IMR-90 (cell line): ENCODE measurements at regions not wholly inside any gene's neighbourhood (a gene's known extent, or its start where the extent isn't known, plus 50 kb on each side); places are given as distances from the start of the nearest gene placed in this dataset.

Experiments
- ATAC-seq: fragments of 200-7000 bp; cut with Tn5 transposase; 2 replicates; pipeline ENCODE4 v1.9.1; 2020; ENCODE audit warnings: low read depth, mild to moderate bottlenecking, moderate library complexity
- BruUV-seq: library from RNA; stranded (reverse); fragments of 400-500 nt; replicated peaks from 2 replicates; lab custom pipeline; 2021; lab: Mats Ljungman, UMichigan
- CTCF ChIA-PET: fragments of 300-600 bp; formaldehyde crosslinking; extraction: SDS; loops from one replicate; lab custom pipeline; 2021; ENCODE audit warnings: antibody characterized with exemption; lab: Yijun Ruan, JAX
- POLR2A ChIA-PET: fragments of 300-600 bp; sonication (Branson Sonifier 250); formaldehyde crosslinking; loops from one replicate; lab custom pipeline; 2022; ENCODE audit warnings: antibody characterized with exemption; ENCODE audit not compliant: unreplicated experiment; lab: Charles Lee
- DNase-seq: peaks from one replicate; pipeline ENCODE4 v3.0.0; 2013
- H2AFZ ChIP-seq: replicated peaks from 2 replicates; pipeline ENCODE3; 2013; ENCODE audit warnings: low read length, mild to moderate bottlenecking; ENCODE audit not compliant: poor library complexity
- H2AK5ac ChIP-seq: 2 replicates; pipeline ENCODE4 v1.6.1; 2013; ENCODE audit warnings: low read depth, low read length, inconsistent platforms
- H2AK9ac ChIP-seq: replicated peaks from 2 replicates; pipeline ENCODE3; 2013; ENCODE audit warnings: mild to moderate bottlenecking, low read depth, low read length, moderate library complexity; ENCODE audit not compliant: poor library complexity
- H2BK120ac ChIP-seq: 2 replicates; pipeline ENCODE4 v1.6.1; 2013; ENCODE audit warnings: low read depth, low read length, inconsistent platforms
- H2BK15ac ChIP-seq: 3 replicates; pipeline ENCODE4 v1.6.1; 2013; ENCODE audit warnings: low read depth, low read length, inconsistent platforms
- H2BK20ac ChIP-seq: 2 replicates; pipeline ENCODE4 v1.6.1; 2013; ENCODE audit warnings: low read depth, mild to moderate bottlenecking, inconsistent platforms, low read length, moderate library complexity
- H2BK5ac ChIP-seq: 2 replicates; pipeline ENCODE4 v1.6.1; 2013; ENCODE audit warnings: mild to moderate bottlenecking, low read depth, low read length, inconsistent platforms; ENCODE audit not compliant: poor library complexity, severe bottlenecking
- H3K14ac ChIP-seq: replicated peaks from 2 replicates; pipeline ENCODE4 v1.6.1; 2013; ENCODE audit warnings: low read depth, low read length, inconsistent platforms
- H3K18ac ChIP-seq: 2 replicates; pipeline ENCODE4 v1.6.1; 2013; ENCODE audit warnings: low read depth, low read length, control low read depth
- H3K23ac ChIP-seq: 2 replicates; pipeline ENCODE4 v1.6.1; 2013; ENCODE audit warnings: low read depth, low read length, inconsistent platforms
- H3K27ac ChIP-seq: 2 replicates; pipeline ENCODE4 v1.5.1; 2013; ENCODE audit warnings: mild to moderate bottlenecking, control low read depth, low read length; ENCODE audit not compliant: insufficient read depth
- H3K27me3 ChIP-seq: 2 replicates; pipeline ENCODE4 v1.6.1; 2013; ENCODE audit warnings: low read length; ENCODE audit not compliant: control insufficient read depth, insufficient read depth
- H3K36me3 ChIP-seq: 2 replicates; pipeline ENCODE4 v1.6.1; 2013; ENCODE audit warnings: low read length, mixed read lengths; ENCODE audit not compliant: control insufficient read depth, insufficient read depth
- H3K4ac ChIP-seq: 2 replicates; pipeline ENCODE4 v1.6.1; 2013; ENCODE audit warnings: low read depth, low read length, inconsistent platforms
- H3K4me1 ChIP-seq: 2 replicates; pipeline ENCODE4 v1.6.1; 2013; ENCODE audit warnings: low read length, mixed read lengths; ENCODE audit not compliant: control insufficient read depth, insufficient read depth
- H3K4me2 ChIP-seq: 2 replicates; pipeline ENCODE4 v1.6.1; 2013; ENCODE audit warnings: low read depth, mild to moderate bottlenecking, control low read depth, low read length, moderate library complexity
- H3K4me3 ChIP-seq: 2 replicates; pipeline ENCODE4 v1.5.1; 2013; ENCODE audit warnings: low read depth, mild to moderate bottlenecking, control low read depth, low read length, moderate library complexity; ENCODE audit not compliant: insufficient read depth
- H3K56ac ChIP-seq: 2 replicates; pipeline ENCODE4 v1.6.1; 2013; ENCODE audit warnings: low read length, inconsistent platforms; ENCODE audit not compliant: insufficient read depth; ENCODE audit errors: extremely low read depth
- H3K79me1 ChIP-seq, 2 experiments: 2 replicates each; pipeline ENCODE4 v1.6.1; 2013; ENCODE audit warnings: low read length in 2 of 2, inconsistent platforms in 1 of 2, low read depth in 1 of 2
- H3K9ac ChIP-seq: 2 replicates; pipeline ENCODE4 v1.6.1; 2013; ENCODE audit warnings: low read depth, low read length, control low read depth
- H3K9me1 ChIP-seq: 2 replicates; pipeline ENCODE4 v1.6.1; 2013; ENCODE audit warnings: low read length, inconsistent platforms; ENCODE audit not compliant: insufficient read depth
- H3K9me3 ChIP-seq: 2 replicates; pipeline ENCODE4 v1.6.1; 2013; ENCODE audit warnings: low read length; ENCODE audit not compliant: control insufficient read depth, insufficient read depth
- H4K20me1 ChIP-seq: 2 replicates; pipeline ENCODE4 v1.6.1; 2013; ENCODE audit warnings: low read length, inconsistent platforms; ENCODE audit not compliant: insufficient read depth
- H4K5ac ChIP-seq: 2 replicates; pipeline ENCODE4 v1.6.1; 2013; ENCODE audit warnings: mild to moderate bottlenecking, low read depth, low read length, control low read depth
- H4K8ac ChIP-seq, 2 experiments: 2 replicates each; pipeline ENCODE4 v1.6.1; 2013; ENCODE audit warnings: low read depth in 2 of 2, low read length in 2 of 2, control low read depth in 1 of 2, inconsistent platforms in 1 of 2
- H4K91ac ChIP-seq: 2 replicates; pipeline ENCODE4 v1.6.1; 2013; ENCODE audit warnings: low read depth, low read length, inconsistent platforms; ENCODE audit not compliant: insufficient read depth
- BHLHE40 ChIP-seq: fragments of 150-350 bp; IDR thresholded peaks from 2 replicates; pipeline ENCODE4 v1.6.1; 2016; ENCODE audit warnings: mild to moderate bottlenecking, low read depth, low read length
- CEBPB ChIP-seq: IDR thresholded peaks from 2 replicates; pipeline ENCODE4 v1.6.1; 2012; ENCODE audit warnings: low read depth, low read length, improper control_type of control experiment
- CHD1 ChIP-seq: IDR thresholded peaks from 2 replicates; pipeline ENCODE4 v1.6.1; 2012; ENCODE audit warnings: low read depth, low read length, improper control_type of control experiment
- FOS ChIP-seq: fragments of 150-350 bp; IDR thresholded peaks from 2 replicates; pipeline ENCODE4 v1.6.1; 2016; ENCODE audit warnings: low read depth, low read length
- MAFK ChIP-seq: IDR thresholded peaks from 2 replicates; pipeline ENCODE4 v1.6.1; 2012; ENCODE audit warnings: low read depth, low read length, improper control_type of control experiment
- MAZ ChIP-seq: IDR thresholded peaks from 2 replicates; pipeline ENCODE4 v1.6.1; 2012; ENCODE audit warnings: low read depth, mild to moderate bottlenecking, low read length, improper control_type of control experiment, moderate library complexity, borderline replicate concordance
- MXI1 ChIP-seq: IDR thresholded peaks from 2 replicates; pipeline ENCODE4 v1.6.1; 2012; ENCODE audit warnings: low read depth, mild to moderate bottlenecking, low read length, moderate library complexity, borderline replicate concordance
- NFE2L2 ChIP-seq: fragments of 150-350 bp; IDR thresholded peaks from 2 replicates; pipeline ENCODE4 v1.6.1; 2016; ENCODE audit warnings: low read depth, mild to moderate bottlenecking, low read length
- POLR2A ChIP-seq: IDR thresholded peaks from 2 replicates; pipeline ENCODE4 v1.6.1; 2012; ENCODE audit warnings: mild to moderate bottlenecking, low read depth, low read length
- RAD21 ChIP-seq: IDR thresholded peaks from 2 replicates; pipeline ENCODE4 v1.6.1; 2012; ENCODE audit warnings: low read length, improper control_type of control experiment
- RCOR1 ChIP-seq: IDR thresholded peaks from 2 replicates; pipeline ENCODE4 v1.6.1; 2012; ENCODE audit warnings: mild to moderate bottlenecking, low read length, improper control_type of control experiment; ENCODE audit not compliant: insufficient replicate concordance
- RFX5 ChIP-seq: IDR thresholded peaks from 2 replicates; pipeline ENCODE4 v1.8.0; 2012; ENCODE audit warnings: low read depth, mild to moderate bottlenecking, low read length, moderate library complexity
- SMC3 ChIP-seq: fragments of 150-350 bp; IDR thresholded peaks from 2 replicates; pipeline ENCODE4 v1.6.1; 2016; ENCODE audit warnings: low read depth, mild to moderate bottlenecking, antibody characterized with exemption, low read length, moderate library complexity
- WGBS, 2 experiments: methylation state at CpG; one replicate each; pipeline versions ENCODE4 v1.1.5 to v1.1.7; 2013; ENCODE audit warnings: missing lambda C conversion rate in 2 of 2; ENCODE audit not compliant: insufficient read length in 1 of 2; ENCODE audit errors: extremely low coverage in 2 of 2; 5-methylcytosine and 5-hydroxymethylcytosine counted together
- dilution Hi-C: fragments of 300-500 bp; cut with HindIII; formaldehyde crosslinking; loops from one replicate; pipeline ENCODE4 v1.14.3; 2018; ENCODE audit warnings: low sequenced_read_pairs; ENCODE audit not compliant: unreplicated experiment
- in situ Hi-C: fragments of 300-500 bp; cut with MboI; formaldehyde crosslinking; loops from 3 replicates; pipeline ENCODE4 v1.14.3; 2019; ENCODE audit warnings: low sequenced_read_pairs, inconsistent platforms, mixed read lengths
- intact Hi-C: fragments of 100-400 bp; cut with micrococcal nuclease; formaldehyde crosslinking; loops from 2 replicates; pipeline ENCODE4 v1.10.0; 2022
- TF ChIP-seq, protein P1 (sequence below): fragments of 150-350 bp; IDR thresholded peaks from 2 replicates; pipeline ENCODE4 v1.6.1; 2016; ENCODE audit warnings: low read depth, mild to moderate bottlenecking, low read length, moderate library complexity, borderline replicate concordance
- TF ChIP-seq, protein P2 (sequence below): fragments of 150-350 bp; IDR thresholded peaks from 2 replicates; pipeline ENCODE4 v1.6.1; 2017; ENCODE audit warnings: mild to moderate bottlenecking, antibody characterized with exemption, low read length, low read depth
- TF ChIP-seq, protein P3 (sequence below): conservative IDR thresholded peaks from 2 replicates; pipeline ENCODE4 v1.5.1; 2012; ENCODE audit warnings: mild to moderate bottlenecking, low read depth, low read length, improper control_type of control experiment

DNA sequence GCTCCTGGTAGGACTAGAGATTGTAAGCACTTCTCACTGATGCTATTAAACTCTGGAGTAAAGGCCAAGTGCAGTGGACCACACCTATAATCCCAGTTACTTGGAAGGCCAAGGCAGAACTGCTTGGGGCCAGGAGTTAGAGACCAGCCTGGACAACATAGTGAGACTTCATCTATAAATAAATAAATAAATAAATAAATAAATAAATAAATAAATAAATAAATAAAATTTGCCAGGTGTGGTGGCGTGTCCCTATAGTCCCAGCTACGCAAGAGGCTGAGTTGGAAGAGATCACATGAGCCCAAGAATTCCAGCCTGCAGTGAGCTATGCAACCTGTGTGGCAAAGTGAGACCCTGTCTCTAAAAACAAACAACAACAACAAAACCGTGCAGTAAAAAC lies 1475.7 kb downstream of the REEP3 start:
- CTCF ChIA-PET: no interaction called here
- no peak overlapping the region for H3K23ac ChIP-seq
- dilution Hi-C loops: no loop called here
- H2BK20ac ChIP-seq: no peak overlapping the region
- H3K9me3 ChIP-seq: 0 out of 2 replicates have a peak, but pooled peaks cover 3% of the 10 kb centered on the region
- H3K4me2 ChIP-seq: no peak overlapping the region
- H4K5ac ChIP-seq: no peak overlapping the region
- no peak overlapping the region for H2AK5ac ChIP-seq
- whole genome bisulfite sequencing, 2 experiments: no CpG with 5 or more reads among the region's 3 CpGs
- no peaks in the 10 kb centered on the region for H3K36me3 ChIP-seq
- in situ Hi-C loops: no loop called here
- no peak overlapping the region for H3K4me3 ChIP-seq
- H2BK15ac ChIP-seq: no peak overlapping the region
- H3K27me3 ChIP-seq: no peaks in the 10 kb centered on the region
- POLR2A ChIA-PET: no interaction called here
- H3K4me1 ChIP-seq: no peaks in the 10 kb centered on the region
- no peak overlapping the region for H2BK120ac ChIP-seq
- H3K9me1 ChIP-seq: no peaks in the 10 kb centered on the region
- no peak overlapping the region for H3K9ac ChIP-seq
- no peak overlapping the region for H2AFZ ChIP-seq
- H2BK5ac ChIP-seq: no peak overlapping the region
- no peak overlapping the region for H3K4ac ChIP-seq
- H3K56ac ChIP-seq: no peak overlapping the region
- DNase-seq (no peak), ATAC-seq (no peak)
- H4K91ac ChIP-seq: no peak overlapping the region
- no peak overlapping the region for H3K14ac ChIP-seq
- H2AK9ac ChIP-seq: no peak overlapping the region
- TF ChIP-seq MAZ: no peak
- TF ChIP-seq FOS: no peak
- no peak for TF ChIP-seq RFX5
- TF ChIP-seq RCOR1: no peak
- TF ChIP-seq MXI1: no peak
- no peak for TF ChIP-seq NFE2L2
- TF ChIP-seq, protein P1, sequence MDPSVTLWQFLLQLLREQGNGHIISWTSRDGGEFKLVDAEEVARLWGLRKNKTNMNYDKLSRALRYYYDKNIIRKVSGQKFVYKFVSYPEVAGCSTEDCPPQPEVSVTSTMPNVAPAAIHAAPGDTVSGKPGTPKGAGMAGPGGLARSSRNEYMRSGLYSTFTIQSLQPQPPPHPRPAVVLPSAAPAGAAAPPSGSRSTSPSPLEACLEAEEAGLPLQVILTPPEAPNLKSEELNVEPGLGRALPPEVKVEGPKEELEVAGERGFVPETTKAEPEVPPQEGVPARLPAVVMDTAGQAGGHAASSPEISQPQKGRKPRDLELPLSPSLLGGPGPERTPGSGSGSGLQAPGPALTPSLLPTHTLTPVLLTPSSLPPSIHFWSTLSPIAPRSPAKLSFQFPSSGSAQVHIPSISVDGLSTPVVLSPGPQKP: no peak
- TF ChIP-seq, protein P2, sequence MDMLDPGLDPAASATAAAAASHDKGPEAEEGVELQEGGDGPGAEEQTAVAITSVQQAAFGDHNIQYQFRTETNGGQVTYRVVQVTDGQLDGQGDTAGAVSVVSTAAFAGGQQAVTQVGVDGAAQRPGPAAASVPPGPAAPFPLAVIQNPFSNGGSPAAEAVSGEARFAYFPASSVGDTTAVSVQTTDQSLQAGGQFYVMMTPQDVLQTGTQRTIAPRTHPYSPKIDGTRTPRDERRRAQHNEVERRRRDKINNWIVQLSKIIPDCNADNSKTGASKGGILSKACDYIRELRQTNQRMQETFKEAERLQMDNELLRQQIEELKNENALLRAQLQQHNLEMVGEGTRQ: no peak
- no peak for TF ChIP-seq MAFK
- no peak for TF ChIP-seq BHLHE40
- no peak for TF ChIP-seq POLR2A
- no peak for TF ChIP-seq RAD21
- TF ChIP-seq SMC3: no peak
- no peak for TF ChIP-seq CHD1
- no peak for TF ChIP-seq CEBPB
- TF ChIP-seq, protein P3, sequence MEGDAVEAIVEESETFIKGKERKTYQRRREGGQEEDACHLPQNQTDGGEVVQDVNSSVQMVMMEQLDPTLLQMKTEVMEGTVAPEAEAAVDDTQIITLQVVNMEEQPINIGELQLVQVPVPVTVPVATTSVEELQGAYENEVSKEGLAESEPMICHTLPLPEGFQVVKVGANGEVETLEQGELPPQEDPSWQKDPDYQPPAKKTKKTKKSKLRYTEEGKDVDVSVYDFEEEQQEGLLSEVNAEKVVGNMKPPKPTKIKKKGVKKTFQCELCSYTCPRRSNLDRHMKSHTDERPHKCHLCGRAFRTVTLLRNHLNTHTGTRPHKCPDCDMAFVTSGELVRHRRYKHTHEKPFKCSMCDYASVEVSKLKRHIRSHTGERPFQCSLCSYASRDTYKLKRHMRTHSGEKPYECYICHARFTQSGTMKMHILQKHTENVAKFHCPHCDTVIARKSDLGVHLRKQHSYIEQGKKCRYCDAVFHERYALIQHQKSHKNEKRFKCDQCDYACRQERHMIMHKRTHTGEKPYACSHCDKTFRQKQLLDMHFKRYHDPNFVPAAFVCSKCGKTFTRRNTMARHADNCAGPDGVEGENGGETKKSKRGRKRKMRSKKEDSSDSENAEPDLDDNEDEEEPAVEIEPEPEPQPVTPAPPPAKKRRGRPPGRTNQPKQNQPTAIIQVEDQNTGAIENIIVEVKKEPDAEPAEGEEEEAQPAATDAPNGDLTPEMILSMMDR: no peak
- H3K79me1 ChIP-seq: no peaks in the 10 kb centered on the region
- H3K18ac ChIP-seq: no peak overlapping the region
- intact Hi-C loops: no loop called here
- H4K20me1 ChIP-seq: no peaks in the 10 kb centered on the region
- H3K27ac ChIP-seq: no peak overlapping the region
- no peak overlapping the region for H4K8ac ChIP-seq
- BruUV-seq: no TSS peak
